SU-DHL-6 (cell line): ENCODE measurements at regions not wholly inside any gene's neighbourhood (a gene's known extent, or its start where the extent isn't known, plus 50 kb on each side); places are given as distances from the start of the nearest gene placed in this dataset.

ENCODE experiments used
- CTCF ChIP-seq: fragments of 200-600 bp; sonication (generic); IDR thresholded peaks from one replicate; pipeline ENCODE4 v1.5.1; 2017; ENCODE audit warnings: antibody characterized with exemption, mild to moderate bottlenecking, low read length, moderate library complexity; ENCODE audit not compliant: insufficient read depth, poor library complexity, severe bottlenecking
- EZH2phosphoT487 ChIP-seq: fragments of 200-600 bp; sonication (generic), shearing (Covaris generic); conservative IDR thresholded peaks from 2 replicates; pipeline ENCODE4 v1.6.1; 2018; ENCODE audit warnings: mild to moderate bottlenecking, antibody characterized with exemption, low read length, moderate library complexity, mixed read lengths

DNA sequence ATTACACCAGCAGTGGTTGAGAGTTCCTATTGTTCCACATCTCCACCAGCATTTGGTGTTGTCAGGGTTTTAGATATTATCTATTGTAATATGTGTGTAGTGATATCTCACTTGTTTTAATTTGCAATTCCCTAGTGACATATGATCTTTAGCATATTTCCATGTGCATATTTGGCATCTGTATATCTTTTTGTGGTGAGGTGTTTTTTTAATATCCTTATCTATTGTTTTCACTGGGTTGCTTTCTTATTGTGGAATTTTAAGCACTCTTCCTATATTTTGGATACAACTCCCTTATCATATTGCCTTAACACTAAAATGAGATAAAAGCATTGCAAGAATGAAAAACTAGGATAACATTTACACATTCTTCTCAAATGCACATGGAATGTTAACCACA lies 453.9 kb upstream of the FSIP2 start:
- TF ChIP-seq CTCF (no peak), EZH2phosphoT487 (no peak)
